GM21619 (cell line): ENCODE measurements at regions not wholly inside any gene's neighbourhood (a gene's known extent, or its start where the extent isn't known, plus 50 kb on each side); places are given as distances from the start of the nearest gene placed in this dataset.
"Not testable (repeated sequence)": the region's sequence is repeated elsewhere in the genome, so short reads cannot be mapped to it uniquely, and the experiment has no call there.

Experiments used
- ATAC-seq: cut with Tn5 transposase; IDR thresholded peaks from one replicate; pipeline ENCODE4 v1.9.1; 2021; ENCODE audit not compliant: unreplicated experiment

- ATAC-seq = no peak
Observed at GRCh38 chr4:100657187-100657586, 139.4 kb upstream of the EMCN start.

DNA sequence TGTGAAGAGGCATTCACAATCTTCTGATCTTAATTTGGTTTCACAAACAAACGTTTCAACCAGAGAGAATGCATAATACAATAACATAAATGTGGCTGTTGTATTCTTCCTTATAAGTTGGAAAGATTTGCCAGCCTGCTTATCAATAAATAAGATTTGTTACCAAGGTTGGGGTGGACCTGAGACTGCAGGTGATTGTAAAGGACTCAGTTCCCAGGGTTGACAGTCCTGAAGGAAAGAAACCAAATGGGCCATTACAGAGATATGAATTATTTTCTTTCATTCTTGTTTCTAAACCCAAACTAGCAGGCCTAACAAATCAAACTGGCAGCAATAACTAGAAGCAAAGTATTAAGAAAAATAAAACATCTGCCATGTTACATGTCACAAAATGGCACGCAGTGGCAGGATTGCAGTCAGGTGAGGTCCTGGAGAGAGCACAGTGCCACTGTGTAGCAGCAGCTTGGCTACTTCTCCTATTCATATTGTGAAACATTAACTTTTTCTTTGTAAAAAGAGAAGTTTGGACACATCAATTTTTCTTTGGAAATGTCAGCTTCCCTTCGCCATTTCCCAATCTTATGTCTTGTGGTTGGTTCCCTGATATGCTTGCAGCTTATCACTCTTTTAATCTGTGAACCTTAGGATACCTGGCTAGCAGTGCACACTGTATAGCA lies 133.8 kb upstream of the EMCN start:
- ATAC-seq = no peak

DNA sequence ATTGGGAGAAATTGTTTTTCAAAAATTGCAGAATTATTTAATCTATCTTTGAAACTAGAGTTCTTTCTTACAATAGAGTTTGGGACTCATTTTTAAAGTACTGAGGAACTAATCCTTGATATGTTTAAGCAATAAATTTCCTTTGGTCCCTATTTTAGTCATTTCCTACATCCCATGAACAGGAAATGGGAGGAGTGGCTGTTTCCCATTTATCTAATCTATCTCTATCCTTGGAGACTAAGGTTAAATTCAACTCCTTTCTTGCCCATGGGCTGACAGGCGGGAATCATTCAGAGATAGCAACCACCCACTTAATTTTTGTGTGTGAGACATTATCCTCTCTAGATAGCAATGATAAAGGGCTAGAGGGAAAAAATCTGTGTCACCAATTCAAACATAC lies 131.6 kb upstream of the EMCN start:
- no peak for ATAC-seq

GRCh38 chr4:100644150-100644549 lies 126.3 kb upstream of the EMCN start:
- no peak for ATAC-seq

DNA sequence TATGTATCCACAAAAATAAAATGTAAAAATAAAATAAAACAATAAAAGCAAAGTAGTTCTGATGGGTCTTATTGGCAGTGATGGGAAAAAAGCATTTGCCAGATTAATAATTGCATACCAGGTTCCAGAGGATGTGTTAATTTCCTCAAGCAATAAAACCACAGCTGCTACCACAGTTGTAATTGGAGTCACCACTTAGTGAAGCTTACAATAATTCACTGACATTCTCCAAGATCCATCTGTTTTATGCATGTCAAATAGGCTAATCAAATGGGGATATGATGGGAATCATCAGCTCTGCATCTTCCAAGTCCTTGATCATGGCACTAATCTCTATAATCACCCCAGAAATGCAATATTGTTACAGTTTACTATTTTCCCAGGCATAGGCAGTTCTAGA lies 123.5 kb upstream of the EMCN start:
- no peak for ATAC-seq

GRCh38 chr4:100635899-100636298 lies 118.1 kb upstream of the EMCN start:
- ATAC-seq = no peak

DNA sequence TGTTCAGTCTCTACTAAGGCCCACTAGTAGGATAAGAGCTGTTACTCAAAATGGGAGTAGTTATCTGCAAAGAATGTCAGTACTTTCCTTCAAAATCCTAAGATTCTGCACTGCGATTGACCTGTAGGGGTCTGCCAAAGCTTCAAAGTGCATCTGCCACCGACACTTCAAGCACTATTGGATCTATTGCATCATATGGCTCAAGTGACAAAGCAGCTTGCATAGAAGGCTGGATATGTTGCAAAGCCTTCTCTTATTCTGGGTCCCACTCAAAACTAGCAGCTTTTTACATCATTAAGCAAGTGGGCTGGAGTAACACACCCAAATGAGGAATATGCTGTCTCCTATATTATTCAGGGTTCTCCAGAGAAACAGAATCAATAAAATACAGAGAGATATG lies 115.4 kb upstream of the EMCN start:
- no peak for ATAC-seq

GRCh38 chr4:100632163-100632562 lies 114.3 kb upstream of the EMCN start:
- no peak for ATAC-seq

GRCh38 chr4:100631281-100631968 lies 113.6 kb upstream of the EMCN start:
- ATAC-seq = no peak

GRCh38 chr4:100630341-100630740 lies 112.5 kb upstream of the EMCN start:
- ATAC-seq = no peak

GRCh38 chr4:100609810-100610209 lies 92.0 kb upstream of the EMCN start:
- ATAC-seq = no peak

- not testable (repeated sequence) for ATAC-seq
Observed at GRCh38 chr4:100608651-100609050, 90.8 kb upstream of the EMCN start.

DNA sequence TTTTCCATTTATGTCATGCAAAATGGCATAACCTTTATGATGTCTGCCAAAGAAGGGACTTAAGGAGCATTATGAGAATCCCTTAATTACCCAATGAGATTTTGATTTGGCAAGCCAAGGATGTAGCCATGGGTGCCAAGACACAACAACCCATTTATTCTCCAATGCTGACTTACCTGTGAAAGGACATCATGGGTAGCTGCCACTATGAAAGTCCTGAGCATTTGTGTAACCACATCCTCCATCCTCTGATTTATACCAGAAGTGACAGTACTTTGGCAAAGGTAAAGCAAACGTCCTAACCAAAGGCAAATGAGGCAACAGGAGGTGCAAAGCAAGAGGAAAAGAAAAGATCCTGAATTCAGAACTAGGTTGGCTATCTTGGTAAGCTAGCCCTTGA lies 87.3 kb upstream of the EMCN start:
- ATAC-seq = no peak

GRCh38 chr4:100593935-100594334 lies 76.1 kb upstream of the EMCN start:
- no peak for ATAC-seq

DNA sequence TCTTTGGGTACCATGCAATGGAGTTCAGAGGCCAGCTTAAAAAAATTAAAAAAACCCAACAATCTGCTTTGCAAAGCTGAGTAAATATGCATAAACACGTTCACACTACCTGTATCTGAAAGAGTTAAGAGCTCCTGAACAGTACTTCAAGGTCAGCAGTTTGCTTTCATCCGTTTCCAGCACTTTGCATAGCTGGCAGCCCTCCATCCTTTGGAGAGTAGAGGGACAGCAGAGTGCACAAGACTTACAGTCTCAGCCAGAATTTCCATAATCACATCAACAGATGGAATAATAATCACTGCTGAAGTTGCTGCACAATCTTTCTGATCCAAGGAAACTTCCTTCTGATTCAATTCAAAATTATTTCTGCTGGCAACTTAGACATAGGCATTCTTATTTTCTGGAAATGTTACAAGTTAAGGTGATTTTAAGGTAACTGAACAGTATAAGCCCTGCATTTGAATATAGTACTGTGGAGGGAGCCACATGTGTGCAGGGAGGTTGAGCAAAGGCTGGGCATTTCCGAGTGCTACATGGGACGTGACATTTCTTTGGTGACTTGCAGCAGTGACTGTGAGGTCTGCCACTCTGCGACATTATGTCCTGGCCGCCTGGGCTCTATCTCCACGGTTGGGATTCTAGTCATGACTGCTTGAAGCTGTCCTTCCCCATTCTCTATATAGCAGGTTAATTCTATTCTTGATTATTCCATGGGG lies 73.5 kb upstream of the EMCN start:
- ATAC-seq = no peak

DNA sequence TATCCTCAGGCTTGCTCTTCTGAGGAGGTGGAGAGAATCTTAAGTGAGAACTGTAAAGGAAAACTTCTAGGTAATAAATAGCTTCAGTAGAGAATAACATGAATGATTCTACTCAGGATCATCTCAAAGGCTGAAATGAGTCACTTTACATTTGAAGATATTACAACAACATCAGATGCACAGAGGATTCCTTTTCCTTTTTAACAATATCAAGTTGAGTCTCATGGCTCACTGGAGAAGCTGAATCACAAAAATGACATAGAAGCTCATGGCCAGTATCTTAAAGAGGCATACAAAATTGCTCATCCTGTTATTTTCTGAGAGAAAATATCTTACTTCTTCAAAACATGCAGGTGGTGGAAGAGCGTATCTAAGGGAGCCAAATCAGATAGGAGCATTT lies 72.5 kb upstream of the EMCN start:
- no peak for ATAC-seq

GRCh38 chr4:100588076-100588475 lies 70.3 kb upstream of the EMCN start:
- ATAC-seq = no peak

- ATAC-seq = no peak
Observed at GRCh38 chr4:100582146-100582545, 64.3 kb upstream of the EMCN start.

GRCh38 chr4:100581337-100581736 lies 63.5 kb upstream of the EMCN start:
- no peak for ATAC-seq

DNA sequence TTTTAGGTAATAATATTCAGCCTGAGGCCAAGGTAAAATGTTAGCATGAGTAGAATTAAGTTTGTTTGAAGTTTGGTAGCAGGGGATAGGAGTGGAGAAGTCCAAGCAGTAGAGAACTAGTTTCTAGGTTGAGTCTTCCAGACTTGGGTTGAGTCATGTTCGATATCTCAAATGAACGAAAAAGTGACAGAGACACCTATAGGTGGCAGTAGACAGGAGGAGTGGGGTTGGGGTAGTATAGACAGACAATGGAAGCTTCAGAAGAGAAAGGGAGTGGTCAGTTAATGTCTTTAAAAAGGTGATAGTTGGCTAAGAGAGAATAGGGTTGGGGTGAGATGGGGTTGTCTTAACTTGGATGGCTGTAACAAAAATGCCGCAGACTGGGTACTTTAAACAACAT lies 58.7 kb upstream of the EMCN start:
- ATAC-seq = no peak

GRCh38 chr4:100574607-100575006 lies 56.8 kb upstream of the EMCN start:
- ATAC-seq = no peak

DNA sequence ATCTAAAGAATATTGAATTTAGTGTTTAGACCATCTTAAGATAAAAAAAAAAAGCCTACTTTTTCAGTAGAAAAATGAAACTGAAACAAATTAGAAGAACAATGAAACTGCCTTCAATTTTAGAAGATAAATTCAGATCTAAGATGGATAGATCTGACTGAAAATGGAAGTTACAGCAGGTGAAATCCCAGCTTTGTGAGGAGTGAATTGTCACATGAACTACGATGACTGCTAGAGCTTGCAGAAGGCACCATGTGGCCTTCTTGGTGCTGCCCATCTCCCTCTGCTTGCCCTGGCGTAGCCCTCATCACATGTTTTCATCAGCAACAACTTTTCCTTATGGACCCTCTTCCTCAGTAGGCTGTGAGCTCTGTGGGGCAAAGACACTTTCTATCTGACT lies 51.4 kb upstream of the EMCN start:
- ATAC-seq = no peak
